22Rv1 (cell line): ENCODE measurements at regions not wholly inside any gene's neighbourhood (a gene's known extent, or its start where the extent isn't known, plus 50 kb on each side); places are given as distances from the start of the nearest gene placed in this dataset.

Experiments
- CTCF ChIP-seq: fragments of 450-650 bp; IDR thresholded peaks from 2 replicates; pipeline ENCODE4 v1.5.1; 2017; ENCODE audit warnings: mild to moderate bottlenecking
- ZFX ChIP-seq: fragments of 450-650 bp; IDR thresholded peaks from 2 replicates; pipeline ENCODE4 v1.6.1; 2017; ENCODE audit warnings: antibody characterized with exemption, borderline replicate concordance

DNA sequence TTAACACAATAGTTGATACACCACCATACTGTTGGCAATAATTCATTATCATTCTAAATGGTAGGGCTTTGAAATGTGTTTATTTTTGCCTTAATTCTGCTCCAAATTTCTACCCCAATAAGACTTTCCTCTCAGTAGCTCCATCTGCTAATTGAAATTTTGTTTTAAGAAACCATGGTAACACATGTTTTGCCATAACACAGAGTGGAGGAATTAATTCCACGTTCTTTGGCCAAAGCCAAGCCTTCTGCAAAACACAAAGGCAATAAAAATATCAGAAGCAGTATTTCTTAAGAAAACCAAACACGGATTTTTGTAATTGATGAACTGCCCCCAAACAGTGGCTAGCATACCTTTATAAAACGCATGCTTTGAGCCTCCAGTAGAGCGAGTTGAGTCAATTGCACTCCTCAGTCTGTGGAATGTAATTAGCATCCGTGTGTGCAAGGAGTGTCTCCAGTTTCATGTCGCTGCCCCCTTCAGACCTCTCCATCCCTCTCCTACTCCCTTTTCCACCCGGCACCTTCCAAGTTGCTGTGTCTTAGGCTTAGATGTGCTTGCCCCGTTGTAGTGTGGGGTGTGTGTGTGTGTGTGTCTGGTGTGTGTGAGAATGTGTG lies 58.2 kb upstream of the CKS2 start:
- TF ChIP-seq CTCF (no peak), ZFX (no peak)
